VCaP (cell line): ENCODE measurements at regions not wholly inside any gene's neighbourhood (a gene's known extent, or its start where the extent isn't known, plus 50 kb on each side); places are given as distances from the start of the nearest gene placed in this dataset.
"Not testable (repeated sequence)": the region's sequence is repeated elsewhere in the genome, so short reads cannot be mapped to it uniquely, and the experiment has no call there.

Experiments
- H3K27ac ChIP-seq: fragments of 450-650 bp; 2 replicates; pipeline ENCODE4 v1.5.1; 2017
- TF ChIP-seq, protein P1 (sequence below): fragments of 450-650 bp; conservative IDR thresholded peaks from 2 replicates; pipeline ENCODE4 v1.5.1; 2017; ENCODE audit warnings: mild to moderate bottlenecking, moderate library complexity

DNA sequence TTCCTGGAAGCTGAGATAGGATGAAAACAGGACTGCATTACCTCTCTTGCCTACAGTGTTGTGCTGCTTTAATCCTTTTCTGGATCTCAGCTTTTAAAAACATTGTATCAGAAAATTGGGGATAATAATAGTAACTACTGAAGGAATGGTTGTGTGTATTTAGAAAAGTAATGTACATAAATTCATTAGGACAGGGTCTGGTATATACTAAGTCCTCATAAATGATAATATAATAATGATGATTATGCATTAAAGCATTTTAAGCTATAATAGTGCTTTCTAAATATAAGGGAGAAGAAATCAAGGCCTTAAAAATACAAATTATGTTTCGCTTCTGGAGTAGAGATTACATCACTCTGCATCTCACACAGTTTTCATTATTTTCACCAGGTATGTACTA is 530.1 kb downstream of the ZNF385D start:
- TF ChIP-seq, protein P1, sequence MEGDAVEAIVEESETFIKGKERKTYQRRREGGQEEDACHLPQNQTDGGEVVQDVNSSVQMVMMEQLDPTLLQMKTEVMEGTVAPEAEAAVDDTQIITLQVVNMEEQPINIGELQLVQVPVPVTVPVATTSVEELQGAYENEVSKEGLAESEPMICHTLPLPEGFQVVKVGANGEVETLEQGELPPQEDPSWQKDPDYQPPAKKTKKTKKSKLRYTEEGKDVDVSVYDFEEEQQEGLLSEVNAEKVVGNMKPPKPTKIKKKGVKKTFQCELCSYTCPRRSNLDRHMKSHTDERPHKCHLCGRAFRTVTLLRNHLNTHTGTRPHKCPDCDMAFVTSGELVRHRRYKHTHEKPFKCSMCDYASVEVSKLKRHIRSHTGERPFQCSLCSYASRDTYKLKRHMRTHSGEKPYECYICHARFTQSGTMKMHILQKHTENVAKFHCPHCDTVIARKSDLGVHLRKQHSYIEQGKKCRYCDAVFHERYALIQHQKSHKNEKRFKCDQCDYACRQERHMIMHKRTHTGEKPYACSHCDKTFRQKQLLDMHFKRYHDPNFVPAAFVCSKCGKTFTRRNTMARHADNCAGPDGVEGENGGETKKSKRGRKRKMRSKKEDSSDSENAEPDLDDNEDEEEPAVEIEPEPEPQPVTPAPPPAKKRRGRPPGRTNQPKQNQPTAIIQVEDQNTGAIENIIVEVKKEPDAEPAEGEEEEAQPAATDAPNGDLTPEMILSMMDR, result no peak
- H3K27ac ChIP-seq, result no peak overlapping the region

DNA sequence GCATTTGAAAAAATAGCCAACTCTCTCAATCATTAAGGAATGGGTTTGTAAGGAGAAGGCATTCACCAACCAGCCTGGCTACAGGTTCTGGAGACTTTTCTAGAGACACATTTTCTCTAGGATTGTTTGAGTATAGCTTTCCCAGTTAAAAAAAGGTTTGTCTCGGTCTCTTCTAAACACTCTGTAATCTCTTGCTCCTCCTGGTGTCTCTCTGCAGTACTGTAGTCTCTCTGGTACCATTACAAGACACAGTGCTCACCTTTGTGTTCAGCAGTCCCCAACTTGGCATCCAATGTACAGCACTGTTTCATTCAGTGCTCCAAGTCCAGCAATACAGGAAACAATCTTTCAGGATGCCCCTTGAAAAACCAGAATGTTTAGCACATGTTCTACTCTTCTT is 534.4 kb downstream of the ZNF385D start:
- TF ChIP-seq, protein P1, result peak; percentile 40
- H3K27ac ChIP-seq, result no peak overlapping the region

DNA sequence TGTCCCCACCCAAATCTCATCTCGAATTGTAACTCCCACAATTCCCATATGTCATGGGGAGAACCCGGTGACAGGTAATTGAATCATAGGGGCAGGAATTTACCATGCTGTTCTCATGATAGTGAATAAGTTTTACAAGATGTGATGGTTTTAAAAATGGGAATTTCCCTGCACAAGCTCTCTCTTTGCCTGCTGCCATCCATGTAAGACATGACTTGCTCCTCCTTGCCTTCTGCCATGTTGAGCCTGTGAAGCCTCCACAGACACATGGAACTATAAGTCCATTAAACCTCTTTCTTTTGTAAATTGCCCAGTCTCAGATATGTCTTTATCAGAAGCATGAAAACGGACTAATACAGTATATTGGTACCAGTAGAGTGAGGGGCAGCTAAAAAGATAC is 546.9 kb downstream of the ZNF385D start:
- H3K27ac ChIP-seq, result not testable (repeated sequence)

DNA sequence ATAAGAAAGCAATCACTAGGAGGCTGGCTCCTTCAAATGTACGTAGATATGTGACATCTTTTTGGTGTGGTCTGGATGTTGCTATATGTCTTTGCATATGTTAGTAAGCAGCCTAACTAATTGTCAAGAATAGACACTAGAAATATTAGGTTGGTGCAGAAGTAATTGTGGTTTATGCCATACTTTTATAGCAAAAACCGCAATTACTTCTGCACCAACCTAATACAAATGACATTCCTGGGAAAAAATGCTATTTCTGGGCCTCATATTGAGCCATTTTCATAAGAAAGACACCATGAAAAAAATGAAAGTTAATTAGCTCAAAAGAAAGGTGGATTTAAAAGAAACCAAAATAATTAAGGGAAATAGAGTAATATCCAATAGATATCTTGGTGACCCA is 555.8 kb downstream of the ZNF385D start:
- no peak overlapping the region for H3K27ac ChIP-seq
- TF ChIP-seq, protein P1, result no peak

DNA sequence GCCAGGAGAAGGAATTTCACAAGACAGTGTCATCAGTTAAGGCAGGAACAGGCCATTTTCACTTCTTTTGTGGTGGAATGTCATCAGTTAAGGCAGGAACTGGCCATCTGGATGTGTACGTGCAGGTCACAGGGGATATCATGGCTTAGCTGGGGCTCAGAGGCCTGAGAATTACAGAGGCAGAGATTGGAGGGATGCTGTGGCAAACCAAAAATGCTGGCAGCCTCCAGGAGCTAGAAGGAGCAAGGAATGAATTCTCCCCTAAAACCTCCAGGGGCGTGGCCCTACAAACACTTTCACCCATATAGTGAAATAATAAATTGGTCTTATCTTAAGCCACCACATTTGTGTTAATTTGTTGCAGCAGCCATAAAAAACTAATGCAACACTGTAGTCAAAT is 557.0 kb downstream of the ZNF385D start:
- not testable (repeated sequence) for H3K27ac ChIP-seq

DNA sequence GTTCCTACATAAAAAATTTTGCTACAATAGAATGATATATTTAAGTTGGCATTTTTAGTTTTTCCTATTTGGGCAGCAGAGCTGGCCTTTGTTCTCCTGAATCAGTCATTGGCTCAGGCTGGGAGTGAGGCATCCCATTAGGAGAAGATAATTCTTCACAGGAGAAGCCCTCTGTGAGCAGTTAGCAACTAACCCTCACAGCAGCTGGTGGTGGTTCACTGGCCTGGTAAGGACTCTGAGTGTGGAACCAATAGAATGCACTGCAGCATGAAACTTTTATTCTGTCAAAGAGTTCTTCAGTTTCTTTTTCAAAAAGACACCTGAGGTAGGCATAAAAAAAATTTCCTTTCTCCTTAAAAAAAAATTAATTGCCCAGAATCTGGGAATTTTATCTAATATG is 562.6 kb downstream of the ZNF385D start:
- no peak overlapping the region for H3K27ac ChIP-seq
- TF ChIP-seq, protein P1, result no peak

DNA sequence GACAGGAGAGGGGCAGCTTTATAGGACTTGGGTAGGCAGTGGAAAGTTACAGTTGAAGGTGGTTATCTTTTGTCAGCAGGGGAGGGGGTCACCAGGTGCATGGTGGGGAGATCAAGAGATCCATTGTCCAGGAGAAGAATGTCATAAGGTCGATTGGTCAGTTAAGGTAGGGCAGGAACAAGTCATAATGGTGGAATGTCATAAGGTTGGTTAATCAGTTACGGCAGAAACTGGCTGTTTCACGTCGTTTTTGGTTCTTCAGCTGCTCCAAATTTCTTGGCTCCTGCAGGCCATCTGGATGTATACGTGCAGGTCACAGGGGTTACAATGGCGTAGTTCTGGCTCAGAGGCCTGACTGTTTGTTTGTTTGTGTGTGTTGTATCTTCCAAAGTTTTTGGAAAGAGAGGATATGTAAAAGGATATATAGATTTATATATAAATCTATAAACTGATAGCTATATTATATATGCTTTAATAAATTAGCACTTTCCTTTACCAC is 565.1 kb downstream of the ZNF385D start:
- TF ChIP-seq, protein P1, result no peak
- H3K27ac ChIP-seq, result no peak overlapping the region

DNA sequence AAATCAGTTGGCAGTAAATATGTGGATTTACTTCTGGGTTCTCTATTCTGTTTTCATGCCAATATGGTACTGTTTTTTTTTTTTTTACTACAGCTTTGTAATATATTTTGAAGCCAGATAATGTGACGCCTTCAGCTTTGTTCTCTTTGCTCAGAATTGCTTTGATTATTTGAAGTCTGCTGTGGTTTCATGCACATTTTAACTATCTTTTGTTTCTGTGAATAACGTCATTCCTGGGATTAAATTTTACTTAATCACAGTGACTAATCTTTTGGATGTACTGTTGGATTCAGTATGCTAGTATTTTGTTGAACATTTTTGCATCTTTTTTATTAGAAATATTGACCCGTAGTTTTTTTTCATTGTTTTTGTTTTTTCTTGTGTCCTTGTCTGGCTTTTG is 576.5 kb downstream of the ZNF385D start:
- H3K27ac ChIP-seq, result no peak overlapping the region
- TF ChIP-seq, protein P1, result no peak

DNA sequence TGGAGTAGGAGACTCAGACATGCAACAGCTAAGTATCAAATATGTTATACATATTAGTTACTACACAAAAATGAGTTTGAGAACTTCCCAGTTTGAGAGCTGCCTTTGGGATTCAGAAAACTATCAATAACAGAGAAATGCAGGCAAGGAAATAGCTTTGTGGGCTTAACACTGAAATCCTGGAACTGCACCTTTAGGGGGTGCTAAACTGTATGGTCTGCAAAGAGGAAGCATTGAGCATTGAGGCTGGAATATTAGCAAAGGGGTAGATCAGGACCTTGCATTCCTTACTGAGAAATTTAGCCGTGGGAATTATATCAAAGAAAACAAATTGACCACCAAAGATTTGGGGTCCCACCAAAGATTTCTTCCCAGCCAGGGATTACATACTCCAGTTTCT is 580.0 kb downstream of the ZNF385D start:
- TF ChIP-seq, protein P1, result peak; percentile 65
- H3K27ac ChIP-seq, result no peak overlapping the region
